ENCODE measurements at regions not wholly inside any gene's neighbourhood (a gene's known extent, or its start where the extent isn't known, plus 50 kb on each side); places are given as distances from the start of the nearest gene placed in this dataset.

DNA sequence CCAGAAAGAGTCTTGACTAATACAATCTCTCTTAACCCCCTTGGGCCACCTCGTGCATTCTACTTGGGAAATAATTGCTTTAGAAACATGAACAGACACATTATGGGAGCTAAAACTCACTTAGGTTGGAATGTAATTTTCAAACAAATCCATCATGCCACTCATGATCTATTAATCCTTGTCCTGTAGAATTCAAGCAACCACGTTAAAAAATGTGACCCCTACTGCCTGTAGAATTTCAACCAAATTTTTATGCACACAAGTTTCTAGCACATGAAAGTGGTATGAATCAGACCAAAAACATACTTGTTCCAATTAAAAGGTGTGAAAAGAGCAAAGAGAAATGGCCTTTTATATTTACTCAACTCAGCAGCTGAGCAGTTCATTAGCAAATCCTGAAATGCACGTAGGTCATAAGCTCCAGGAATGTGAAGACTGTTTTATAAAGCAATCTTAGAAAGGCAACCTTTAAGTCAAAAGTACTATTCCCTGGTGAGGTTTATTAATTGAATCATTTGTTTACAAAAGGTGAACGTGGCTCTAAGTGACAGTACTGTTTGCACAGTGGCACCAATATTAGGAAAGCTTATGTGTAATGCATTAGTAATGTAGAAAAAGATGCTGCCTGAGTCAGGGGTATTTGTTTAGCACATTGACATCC lies 459.4 kb upstream of the UBE2E3 start:
- no peak for DNase-seq

GRCh38 chr2:180520206-180520605 lies 460.2 kb upstream of the UBE2E3 start:
- DNase-seq: no peak

GRCh38 chr2:180519276-180519675 lies 461.1 kb upstream of the UBE2E3 start:
- no peak for DNase-seq

- no peak for DNase-seq
Observed at GRCh38 chr2:180516232-180516631, 464.2 kb upstream of the UBE2E3 start.

GRCh38 chr2:180513389-180513788 lies 467.0 kb upstream of the UBE2E3 start:
- no peak for DNase-seq

GRCh38 chr2:180508458-180508857 lies 471.9 kb upstream of the UBE2E3 start:
- no peak for DNase-seq

- DNase-seq: no peak
Observed at GRCh38 chr2:180507028-180507427, 473.4 kb upstream of the UBE2E3 start.

- DNase-seq: no peak
Observed at GRCh38 chr2:180505203-180505602, 475.2 kb upstream of the UBE2E3 start.

DNA sequence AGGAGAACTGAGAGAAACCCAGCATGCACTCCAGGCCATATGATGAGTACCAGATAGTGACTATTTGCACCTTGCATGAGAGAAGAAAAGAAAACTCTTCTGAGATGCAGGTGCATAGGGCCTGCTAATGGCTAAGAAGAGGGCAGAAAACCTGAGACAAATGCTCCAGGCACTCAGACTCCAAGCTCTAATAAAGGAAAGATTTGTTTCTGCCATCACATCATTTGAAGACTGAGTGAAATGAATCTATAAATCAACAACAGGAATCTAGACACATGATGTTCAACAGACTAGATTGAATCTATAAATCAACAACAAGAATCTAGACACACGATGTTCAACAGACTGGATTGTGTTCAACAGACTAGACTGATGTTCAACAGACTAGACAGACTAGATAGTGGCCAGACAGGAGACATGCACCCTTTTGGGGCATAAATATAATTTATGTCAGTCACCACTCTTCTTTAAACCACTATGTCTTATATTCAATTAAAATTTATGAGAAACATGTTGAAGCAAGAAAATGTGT lies 482.7 kb upstream of the UBE2E3 start:
- DNase-seq: no peak

DNA sequence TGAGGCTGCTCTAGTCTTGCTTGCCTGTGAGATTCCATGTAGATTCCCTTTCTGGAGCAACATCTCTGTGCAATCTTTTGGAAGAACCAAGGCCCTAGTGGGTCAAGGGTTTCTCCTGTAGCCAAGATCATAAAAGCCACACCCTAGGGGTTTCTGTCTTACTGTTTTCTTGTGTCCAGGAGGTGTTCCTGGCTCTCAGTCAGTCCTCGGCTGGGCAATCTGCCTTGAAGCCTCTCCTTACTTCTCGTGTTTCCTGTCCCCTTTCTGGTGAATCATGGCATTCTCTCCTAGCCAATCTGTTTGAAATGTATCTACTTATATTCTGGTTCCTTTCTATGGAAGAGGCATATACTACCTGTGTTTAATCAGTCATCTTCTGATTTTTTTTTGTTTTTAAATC lies 484.8 kb upstream of the UBE2E3 start:
- DNase-seq: no peak

DNA sequence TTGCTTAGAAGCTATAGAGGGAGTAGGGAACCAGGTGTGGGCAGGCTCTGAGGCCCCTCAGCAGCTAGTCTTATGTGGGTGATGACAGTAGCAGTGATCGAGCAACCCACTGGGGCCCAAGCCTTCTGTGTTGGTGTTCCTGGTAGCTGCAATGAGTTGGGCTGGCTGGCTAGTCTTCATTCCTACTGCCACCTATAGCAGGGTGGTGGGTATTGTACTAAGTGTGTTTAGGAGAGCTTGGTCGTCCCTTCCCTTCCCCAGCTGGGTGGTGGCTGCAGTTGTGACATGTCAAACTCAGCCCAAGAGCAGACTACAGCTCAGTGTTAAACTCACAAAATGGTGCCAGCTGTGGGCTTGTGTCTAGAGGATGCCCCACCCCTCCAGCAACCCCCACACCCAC lies 486.1 kb upstream of the UBE2E3 start:
- no peak for DNase-seq

- DNase-seq: no peak
Observed at GRCh38 chr2:180482696-180483095, 475.6 kb upstream of the CWC22 start.

GRCh38 chr2:180481998-180482397 lies 474.9 kb upstream of the CWC22 start:
- no peak for DNase-seq

DNA sequence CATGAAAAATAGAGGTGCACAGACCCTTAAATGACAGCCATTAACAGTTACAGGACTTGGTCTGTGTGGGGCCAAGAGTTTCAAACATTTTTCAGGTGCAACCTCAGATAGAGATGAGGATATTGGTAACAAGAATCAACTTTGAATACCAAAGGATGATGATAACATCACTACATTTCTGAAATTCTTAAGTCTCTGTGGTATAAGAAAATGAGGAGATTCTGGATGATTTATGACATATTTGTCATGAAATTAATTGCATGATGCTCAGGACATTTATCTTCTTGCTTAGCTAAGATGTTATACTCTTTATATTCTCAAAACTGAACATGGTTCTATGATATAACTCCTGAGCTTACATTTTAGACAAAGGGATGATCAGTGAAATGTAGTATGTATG lies 471.8 kb upstream of the CWC22 start:
- DNase-seq: no peak

DNA sequence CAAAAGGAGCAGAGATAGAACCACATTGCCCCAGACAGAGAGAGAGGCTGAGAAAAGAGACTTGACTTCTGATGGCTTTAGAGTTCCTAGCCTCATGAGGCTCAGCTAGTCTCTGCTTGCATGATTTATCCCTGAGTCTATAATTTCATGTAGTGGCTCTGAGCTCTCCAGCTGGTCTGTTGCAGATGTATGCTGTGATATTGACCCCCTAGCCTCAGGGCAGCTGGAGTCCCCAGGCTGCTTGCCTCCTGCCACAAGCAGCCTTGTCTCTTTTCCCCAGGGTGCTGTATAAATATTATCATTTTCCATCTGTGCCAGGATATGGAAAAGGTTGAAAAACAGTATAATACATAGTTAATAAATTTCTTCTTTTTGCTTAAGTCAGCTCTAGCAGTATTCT lies 467.6 kb upstream of the CWC22 start:
- no peak for DNase-seq

DNA sequence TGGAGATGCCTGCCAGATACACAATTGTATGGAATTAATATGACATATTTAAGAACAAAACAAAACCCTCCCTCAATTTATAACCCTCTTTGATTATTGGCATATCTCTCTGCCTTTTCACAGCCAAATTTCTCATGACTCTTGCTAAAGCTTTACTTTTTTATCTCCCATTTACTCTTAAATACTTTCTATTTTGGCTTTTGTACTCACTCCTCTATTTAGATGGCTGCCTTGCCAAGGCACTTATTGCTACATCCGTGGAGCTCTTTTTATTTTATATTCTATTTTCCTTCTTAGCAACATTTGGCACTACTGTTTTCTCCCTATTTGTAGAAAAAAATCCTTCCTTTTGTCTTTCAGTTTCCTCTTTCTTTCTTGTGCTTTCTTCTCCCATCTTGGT lies 466.4 kb upstream of the CWC22 start:
- DNase-seq: no peak

GRCh38 chr2:180472133-180472532 lies 465.0 kb upstream of the CWC22 start:
- DNase-seq: no peak

DNA sequence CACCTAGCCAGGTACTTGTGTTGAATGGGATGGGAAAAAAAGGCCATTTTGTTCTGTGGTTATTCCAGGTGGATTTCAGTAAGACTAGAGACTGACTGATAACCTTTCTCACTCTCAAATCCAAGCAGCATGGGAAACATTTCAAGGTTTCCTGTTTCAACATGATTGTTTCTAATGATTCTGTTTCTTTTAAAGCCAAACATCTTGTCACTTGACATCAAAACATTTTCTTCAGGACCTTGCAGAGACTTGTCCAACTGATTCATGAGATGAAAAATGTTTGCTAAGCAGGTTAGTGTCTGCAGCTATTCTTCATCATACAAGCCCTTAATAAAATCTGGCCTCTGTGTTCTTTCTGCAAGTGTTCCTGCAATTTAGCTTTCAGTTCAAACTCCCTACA lies 456.5 kb upstream of the CWC22 start:
- no peak for DNase-seq

- no peak for DNase-seq
Observed at GRCh38 chr2:180461761-180462160, 454.7 kb upstream of the CWC22 start.

DNA sequence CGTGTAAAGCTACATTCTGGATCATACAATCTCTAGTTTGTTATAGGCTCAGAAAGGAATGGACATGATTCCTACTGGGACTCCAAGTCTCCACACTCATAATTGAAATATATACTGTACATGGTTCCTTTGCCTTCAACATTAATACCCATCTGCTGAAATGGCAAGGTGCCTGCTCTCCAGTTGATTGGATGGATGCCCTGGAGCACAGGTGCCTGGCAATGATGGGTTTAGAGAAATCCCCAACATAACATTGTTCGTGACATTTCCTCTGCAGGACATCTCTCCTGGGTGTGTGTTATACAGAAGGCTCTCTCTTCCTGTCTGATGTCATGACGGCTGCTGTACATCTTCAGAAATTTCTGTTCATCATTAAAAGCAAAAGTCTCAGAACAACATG lies 449.7 kb upstream of the CWC22 start:
- no peak for DNase-seq

DNA sequence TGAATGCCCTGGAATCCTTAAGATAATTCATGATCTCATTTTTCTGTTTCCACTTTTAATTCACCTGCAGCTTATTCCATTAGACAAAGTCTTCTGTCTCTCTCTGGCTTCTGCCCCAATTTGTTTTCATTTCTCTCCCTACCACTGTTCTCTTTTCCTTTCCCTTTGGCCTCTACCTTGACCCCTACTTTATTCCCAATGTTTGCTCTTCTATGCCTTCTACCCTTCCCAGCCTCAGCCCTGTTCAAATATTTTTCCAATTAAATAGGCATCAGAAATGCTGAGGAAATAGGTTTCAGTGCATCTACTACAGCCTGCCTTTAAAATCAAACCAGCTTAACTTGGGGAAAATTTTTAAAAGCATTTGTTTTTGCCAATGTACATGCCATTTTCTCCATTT lies 443.7 kb upstream of the CWC22 start:
- DNase-seq: no peak

- no peak for DNase-seq
Observed at GRCh38 chr2:180449171-180449915, 442.2 kb upstream of the CWC22 start.

- DNase-seq: no peak
Observed at GRCh38 chr2:180446492-180446891, 439.4 kb upstream of the CWC22 start.

- peak; percentile 20 for DNase-seq
Observed at GRCh38 chr2:180443888-180444287, 436.8 kb upstream of the CWC22 start.

Data from hematopoietic multipotent progenitor cell treated with erythropoietin and hydrocortisone succinate and interleukin-3 and kit ligand, for 4 days (in vitro differentiated cells).